ENCODE measurements at regions not wholly inside any gene's neighbourhood (a gene's known extent, or its start where the extent isn't known, plus 50 kb on each side); places are given as distances from the start of the nearest gene placed in this dataset.

- H3K9ac ChIP-seq (ENCODE audit: extremely low read depth, insufficient read length, low read length) = no peak overlapping the region
- no peak overlapping the region for H3K18ac ChIP-seq (ENCODE audit: insufficient read length, low read depth, low read length)
- no peak overlapping the region for H3K4me2 ChIP-seq (ENCODE audit: insufficient read depth, insufficient read length, low read length)
- no peak overlapping the region for H3K4ac ChIP-seq (ENCODE audit: low read depth, low read length)
- no peaks in the 10 kb centered on the region for H3K9me3 Mint-ChIP-seq
- no peaks in the 10 kb centered on the region for H4K20me1 ChIP-seq (ENCODE audit: control insufficient read depth, insufficient read depth, insufficient read length)
- no peaks in the 10 kb centered on the region for H3K79me2 ChIP-seq (ENCODE audit: insufficient read depth, low read length)
- no peaks in the 10 kb centered on the region for H3K79me1 ChIP-seq (ENCODE audit: insufficient read depth, low read depth, low read length, poor library complexity, severe bottlenecking)
- no peaks in the 10 kb centered on the region for H3K4me1 ChIP-seq (ENCODE audit: insufficient read depth, low read length)
- H3T11ph ChIP-seq (ENCODE audit: low read length) = no peak overlapping the region
- TF ChIP-seq CTCF (conservative IDR thresholded peaks at IDR 0.05) = no peak
- no peak overlapping the region for H2BK20ac ChIP-seq (ENCODE audit: low read depth, low read length, poor library complexity, severe bottlenecking)
- H3K36me3 Mint-ChIP-seq (ENCODE audit: insufficient read depth in 1 of 3, low read depth in 3 of 3) = no peaks in the 10 kb centered on the region
- H3K14ac ChIP-seq (ENCODE audit: insufficient read depth, low read length) = no peak overlapping the region
- H4K91ac ChIP-seq (ENCODE audit: insufficient read length, low read depth, low read length) = no peak overlapping the region
- no peak for DNase-seq
- no peaks in the 10 kb centered on the region for H3K4me1 Mint-ChIP-seq
- H3K23ac ChIP-seq (ENCODE audit: insufficient read length, low read depth, low read length) = no peak overlapping the region
- H2BK5ac ChIP-seq (ENCODE audit: insufficient read length, low read length) = no peak overlapping the region
- H3K9me3 ChIP-seq (ENCODE audit: control insufficient read depth, low read depth, low read length) = no peaks in the 10 kb centered on the region
- no peak overlapping the region for H4K5ac ChIP-seq (ENCODE audit: insufficient read length, low read depth, low read length)
- no peak overlapping the region for H3K56ac ChIP-seq (ENCODE audit: insufficient read length, low read depth, low read length)
- H2AK5ac ChIP-seq (ENCODE audit: insufficient read length, low read length) = no peak overlapping the region
- no peak overlapping the region for H4K8ac ChIP-seq (replicated peaks; ENCODE audit: insufficient read length, low read depth, low read length)
- H3K27ac Mint-ChIP-seq = no peak overlapping the region
- no peak overlapping the region for H3K27ac ChIP-seq (ENCODE audit: insufficient read length, low read depth, low read length)
- no peak overlapping the region for H2BK12ac ChIP-seq (ENCODE audit: insufficient read length, low read depth, low read length)
- no peak overlapping the region for H2BK120ac ChIP-seq (ENCODE audit: low read depth, low read length, poor library complexity, severe bottlenecking)
- H3K23me2 ChIP-seq (ENCODE audit: insufficient read length, low read depth, low read length, poor library complexity, severe bottlenecking) = no peaks in the 10 kb centered on the region
- H3K4me3 Mint-ChIP-seq = no peak overlapping the region
- no peaks in the 10 kb centered on the region for H3K27me3 ChIP-seq (ENCODE audit: insufficient read depth, low read length)
- no peak overlapping the region for H2BK15ac ChIP-seq (ENCODE audit: low read depth, low read length)
- WGBS (ENCODE audit: extremely low coverage, insufficient read length, low lambda C conversion rate) = no CpG with 5 or more reads among the region's 2 CpGs
- no peaks in the 10 kb centered on the region for H3K27me3 Mint-ChIP-seq (ENCODE audit: low read depth)
- no peak overlapping the region for H2AFZ ChIP-seq (ENCODE audit: low read length)
Measured at GRCh38 chr12:74328623-74329022, 209.0 kb upstream of the ATXN7L3B start.

Measured in H9 (cell line).